SK-N-MC (cell line): ENCODE measurements at regions not wholly inside any gene's neighbourhood (a gene's known extent, or its start where the extent isn't known, plus 50 kb on each side); places are given as distances from the start of the nearest gene placed in this dataset.
"Not testable (repeated sequence)": the region's sequence is repeated elsewhere in the genome, so short reads cannot be mapped to it uniquely, and the experiment has no call there.

ENCODE experiments used
- EZH2 ChIP-seq: fragments of 200-600 bp; sonication (generic); IDR thresholded peaks from one replicate; pipeline ENCODE4 v1.6.1; 2017; ENCODE audit warnings: antibody characterized with exemption
- FOXP2 ChIP-seq: optimal IDR thresholded peaks from 2 replicates; pipeline ENCODE3; 2011; ENCODE audit warnings: mild to moderate bottlenecking, moderate library complexity; ENCODE audit not compliant: insufficient read depth; ENCODE audit errors: extremely low read length, control extremely low read depth

DNA sequence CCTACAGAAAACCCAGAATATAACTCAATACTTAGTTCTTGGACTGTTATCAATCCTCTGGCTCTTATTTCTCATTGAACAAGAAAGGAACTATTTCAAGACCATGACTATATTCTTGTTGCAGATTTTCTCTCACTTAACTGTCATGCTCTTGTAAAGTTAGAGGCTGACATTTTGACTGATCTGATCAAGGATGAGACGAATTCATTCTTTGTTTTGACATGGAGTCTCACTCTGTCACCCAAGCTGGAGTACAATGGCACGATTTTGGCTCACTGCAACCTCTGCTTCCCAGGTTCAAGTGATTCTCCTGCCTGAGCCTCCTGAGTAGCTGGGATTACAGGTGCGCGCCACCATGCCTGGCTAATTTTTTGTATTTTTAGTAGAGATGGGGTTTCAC, 367.9 kb upstream of the SEMA3C start:
- TF ChIP-seq FOXP2, EZH2: not testable (repeated sequence)
